SJCRH30 (cell line): ENCODE measurements at regions not wholly inside any gene's neighbourhood (a gene's known extent, or its start where the extent isn't known, plus 50 kb on each side); places are given as distances from the start of the nearest gene placed in this dataset.

Experiments used
- DNase-seq, 2 experiments: peaks; one replicate each; pipeline ENCODE4 v3.0.0-alpha.2; 2015 to 2020
- H3K27ac ChIP-seq: fragments of 250-450 bp; sonication (Bioruptor Pico); 2 replicates; pipeline ENCODE4 v1.5.1; 2020; ENCODE audit warnings: mild to moderate bottlenecking, moderate library complexity
- H3K27me3 ChIP-seq: fragments of 250-450 bp; sonication (Bioruptor Pico); 2 replicates; pipeline ENCODE4 v1.5.1; 2020; ENCODE audit warnings: mild to moderate bottlenecking, moderate library complexity
- H3K36me3 ChIP-seq: fragments of 250-450 bp; sonication (Bioruptor Pico); 2 replicates; pipeline ENCODE4 v1.5.1; 2020; ENCODE audit warnings: mild to moderate bottlenecking, moderate library complexity
- H3K4me1 ChIP-seq: fragments of 250-450 bp; sonication (Bioruptor Pico); 2 replicates; pipeline ENCODE4 v1.5.1; 2020; ENCODE audit warnings: mild to moderate bottlenecking, moderate library complexity
- H3K4me3 ChIP-seq: fragments of 250-450 bp; sonication (Bioruptor Pico); 2 replicates; pipeline ENCODE4 v1.5.1; 2020; ENCODE audit warnings: mild to moderate bottlenecking, moderate library complexity
- H3K9me3 ChIP-seq: fragments of 250-450 bp; sonication (Bioruptor Pico); replicated peaks from 2 replicates; pipeline ENCODE4 v1.5.1; 2020; ENCODE audit warnings: mild to moderate bottlenecking, moderate library complexity

DNA sequence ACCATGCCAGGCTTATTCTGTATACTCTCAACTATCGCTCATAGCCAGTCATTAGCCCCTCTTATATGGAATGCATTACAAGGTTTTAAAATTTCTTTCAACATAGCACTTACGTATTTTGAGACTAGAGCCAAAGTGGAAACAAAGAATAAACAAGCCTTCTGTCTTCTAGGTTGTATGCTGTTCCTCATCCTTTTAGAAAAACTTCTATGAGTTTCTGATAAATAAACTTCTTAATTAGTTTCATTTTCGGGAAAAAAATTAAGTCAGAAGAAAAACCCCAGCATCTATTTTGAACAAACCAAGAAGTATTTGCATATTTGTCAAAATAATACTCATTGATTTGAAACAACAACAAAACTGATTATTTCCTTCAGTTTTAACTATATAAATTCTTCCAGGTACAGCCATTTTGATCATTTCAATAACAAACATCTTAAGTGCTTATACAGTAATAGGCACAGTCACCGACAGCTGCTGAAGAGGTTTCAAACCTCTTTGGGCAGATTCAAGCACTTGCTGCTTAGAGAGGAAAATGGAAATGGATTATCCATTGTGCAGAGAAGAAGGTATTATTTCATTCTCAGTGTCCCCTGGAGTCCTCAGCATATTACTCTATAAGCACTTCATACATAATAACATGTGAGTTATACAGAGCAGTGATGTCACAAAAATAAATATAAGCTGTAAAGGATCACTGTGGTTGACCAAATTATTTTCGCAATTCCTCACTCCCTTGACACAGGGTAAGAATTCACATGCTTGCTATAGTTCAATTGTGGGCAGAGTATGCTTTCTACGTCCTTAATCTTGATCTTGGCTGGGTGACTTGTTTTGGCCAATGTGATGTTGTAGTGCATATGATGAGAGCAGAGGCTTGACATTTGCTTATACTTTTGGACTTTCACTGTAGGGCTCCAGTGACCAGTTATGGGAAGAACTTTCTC lies 833.8 kb downstream of the TRIB2 start:
- H3K36me3 ChIP-seq = no peaks in the 10 kb centered on the region
- no peaks in the 10 kb centered on the region for H3K4me1 ChIP-seq
- H3K27ac ChIP-seq = no peak overlapping the region
- DNase-seq = no peak
- H3K27me3 ChIP-seq = no peaks in the 10 kb centered on the region
- no peaks in the 10 kb centered on the region for H3K9me3 ChIP-seq
- H3K4me3 ChIP-seq = no peak overlapping the region

- H3K27me3 ChIP-seq = no peaks in the 10 kb centered on the region
- no peak overlapping the region for H3K27ac ChIP-seq
- DNase-seq = peak; percentile 9 to 38
- no peak overlapping the region for H3K4me3 ChIP-seq
- H3K9me3 ChIP-seq = no peaks in the 10 kb centered on the region
- no peaks in the 10 kb centered on the region for H3K4me1 ChIP-seq
- H3K36me3 ChIP-seq = no peaks in the 10 kb centered on the region
These were observed 841.6 kb downstream of the TRIB2 start for GRCh38 chr2:13558368-13558767.

DNA sequence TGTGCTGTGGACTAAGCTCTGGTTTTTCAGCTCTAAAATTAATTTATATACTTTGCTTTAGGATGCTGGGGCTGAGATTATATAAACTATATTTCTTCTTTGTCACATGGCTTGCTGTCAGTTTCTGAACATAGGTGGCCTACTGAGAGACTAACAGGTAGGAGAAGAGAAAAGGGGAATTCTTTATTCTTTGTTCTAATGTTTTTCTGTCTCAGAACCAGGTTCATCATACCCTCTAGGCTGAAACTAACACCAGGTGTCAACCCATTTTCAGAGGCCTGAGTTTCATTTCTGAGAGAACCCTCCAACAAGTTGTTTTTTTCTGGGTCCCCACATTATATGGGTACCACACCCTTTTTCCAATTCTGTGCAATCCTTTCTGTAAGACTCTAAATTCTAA lies 843.6 kb downstream of the TRIB2 start:
- Histone ChIP-seq H3K27me3 (no peaks in the 10 kb centered on the region), H3K27ac (no peak overlapping the region), H3K36me3 (no peaks in the 10 kb centered on the region), H3K9me3 (no peaks in the 10 kb centered on the region), H3K4me3 (no peak overlapping the region), H3K4me1 (no peaks in the 10 kb centered on the region)
- no peak for DNase-seq

- H3K4me1 ChIP-seq = no peaks in the 10 kb centered on the region
- H3K27me3 ChIP-seq = 0 out of 2 replicates have a peak, but pooled peaks cover 3% of the 10 kb centered on the region
- H3K36me3 ChIP-seq = no peaks in the 10 kb centered on the region
- no peak for DNase-seq
- no peaks in the 10 kb centered on the region for H3K9me3 ChIP-seq
- H3K4me3 ChIP-seq = no peak overlapping the region
- no peak overlapping the region for H3K27ac ChIP-seq
These were observed 855.7 kb downstream of the TRIB2 start for GRCh38 chr2:13572466-13572865.

- Histone ChIP-seq H3K9me3 (no peaks in the 10 kb centered on the region), H3K4me1 (no peaks in the 10 kb centered on the region), H3K36me3 (no peaks in the 10 kb centered on the region), H3K27ac (no peak overlapping the region), H3K4me3 (no peak overlapping the region), H3K27me3 (0 out of 2 replicates have a peak, but pooled peaks cover 3% of the 10 kb centered on the region)
- no peak for DNase-seq
These were observed 858.1 kb downstream of the TRIB2 start for GRCh38 chr2:13574831-13575230.

- no peak for DNase-seq
- Histone ChIP-seq H3K9me3 (no peaks in the 10 kb centered on the region), H3K4me3 (no peak overlapping the region), H3K27me3 (no peaks in the 10 kb centered on the region), H3K4me1 (no peaks in the 10 kb centered on the region), H3K27ac (no peak overlapping the region), H3K36me3 (no peaks in the 10 kb centered on the region)
These were observed 859.8 kb downstream of the TRIB2 start for GRCh38 chr2:13576406-13577036.

- no peaks in the 10 kb centered on the region for H3K9me3 ChIP-seq
- no peak for DNase-seq
- no peaks in the 10 kb centered on the region for H3K36me3 ChIP-seq
- H3K4me3 ChIP-seq = no peak overlapping the region
- H3K4me1 ChIP-seq = no peaks in the 10 kb centered on the region
- H3K27me3 ChIP-seq = no peaks in the 10 kb centered on the region
- no peak overlapping the region for H3K27ac ChIP-seq
These were observed 861.8 kb downstream of the TRIB2 start for GRCh38 chr2:13578547-13578946.

- Histone ChIP-seq H3K4me3 (no peak overlapping the region), H3K36me3 (no peaks in the 10 kb centered on the region), H3K27me3 (no peaks in the 10 kb centered on the region), H3K27ac (no peak overlapping the region), H3K9me3 (no peaks in the 10 kb centered on the region), H3K4me1 (no peaks in the 10 kb centered on the region)
- DNase-seq = peak; percentile 18 to 28
These were observed 864.7 kb downstream of the TRIB2 start for GRCh38 chr2:13581471-13581870.

- Histone ChIP-seq H3K9me3 (no peaks in the 10 kb centered on the region), H3K36me3 (no peaks in the 10 kb centered on the region), H3K27me3 (no peaks in the 10 kb centered on the region), H3K4me3 (no peak overlapping the region), H3K4me1 (no peaks in the 10 kb centered on the region), H3K27ac (no peak overlapping the region)
- no peak for DNase-seq
These were observed 866.9 kb downstream of the TRIB2 start for GRCh38 chr2:13583609-13584008.

GRCh38 chr2:13584020-13584419 lies 867.3 kb downstream of the TRIB2 start:
- H3K27ac ChIP-seq = no peak overlapping the region
- DNase-seq = no peak
- no peaks in the 10 kb centered on the region for H3K36me3 ChIP-seq
- H3K4me1 ChIP-seq = no peaks in the 10 kb centered on the region
- no peak overlapping the region for H3K4me3 ChIP-seq
- H3K27me3 ChIP-seq = no peaks in the 10 kb centered on the region
- H3K9me3 ChIP-seq = no peaks in the 10 kb centered on the region

DNA sequence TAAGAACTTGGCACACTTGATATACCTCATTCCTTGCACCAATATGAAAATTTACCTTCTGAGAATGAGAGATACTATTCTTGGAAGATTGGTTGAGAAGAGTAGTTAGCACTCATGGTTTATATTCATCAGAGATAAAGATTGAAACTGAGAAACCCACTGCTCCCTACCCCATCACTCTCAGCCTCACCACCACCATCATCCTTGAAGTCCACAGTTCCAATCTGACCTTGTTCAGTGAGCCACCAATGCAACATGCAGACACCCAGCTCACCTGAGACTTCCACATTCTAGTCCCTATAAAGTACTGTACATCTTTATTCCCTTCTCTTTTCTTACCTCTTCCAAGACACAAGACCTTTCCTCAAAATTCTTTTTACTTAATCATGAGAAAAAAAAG lies 869.0 kb downstream of the TRIB2 start:
- Histone ChIP-seq H3K9me3 (no peaks in the 10 kb centered on the region), H3K27me3 (no peaks in the 10 kb centered on the region), H3K4me1 (no peaks in the 10 kb centered on the region), H3K27ac (no peak overlapping the region), H3K36me3 (no peaks in the 10 kb centered on the region), H3K4me3 (no peak overlapping the region)
- no peak for DNase-seq

GRCh38 chr2:13596233-13596632 lies 879.5 kb downstream of the TRIB2 start:
- no peaks in the 10 kb centered on the region for H3K4me1 ChIP-seq
- no peak for DNase-seq
- no peaks in the 10 kb centered on the region for H3K36me3 ChIP-seq
- H3K4me3 ChIP-seq = no peak overlapping the region
- no peaks in the 10 kb centered on the region for H3K9me3 ChIP-seq
- H3K27ac ChIP-seq = no peak overlapping the region
- 0 out of 2 replicates have a peak, but pooled peaks cover 3% of the 10 kb centered on the region for H3K27me3 ChIP-seq

- H3K27ac ChIP-seq = no peak overlapping the region
- H3K4me3 ChIP-seq = no peak overlapping the region
- H3K27me3 ChIP-seq = 0 out of 2 replicates have a peak, but pooled peaks cover 3% of the 10 kb centered on the region
- no peaks in the 10 kb centered on the region for H3K36me3 ChIP-seq
- no peaks in the 10 kb centered on the region for H3K9me3 ChIP-seq
- no peak for DNase-seq
- no peaks in the 10 kb centered on the region for H3K4me1 ChIP-seq
These were observed 880.4 kb downstream of the TRIB2 start for GRCh38 chr2:13597176-13597575.

- Histone ChIP-seq H3K27ac (no peak overlapping the region), H3K27me3 (0 out of 2 replicates have a peak, but pooled peaks cover 2% of the 10 kb centered on the region), H3K4me1 (peaks cover 7% of the 10 kb centered on the region; the same call in 1 of the 2 replicates), H3K9me3 (no peaks in the 10 kb centered on the region), H3K4me3 (no peak overlapping the region), H3K36me3 (no peaks in the 10 kb centered on the region)
- no peak for DNase-seq
These were observed 884.8 kb downstream of the TRIB2 start for GRCh38 chr2:13601506-13601905.

DNA sequence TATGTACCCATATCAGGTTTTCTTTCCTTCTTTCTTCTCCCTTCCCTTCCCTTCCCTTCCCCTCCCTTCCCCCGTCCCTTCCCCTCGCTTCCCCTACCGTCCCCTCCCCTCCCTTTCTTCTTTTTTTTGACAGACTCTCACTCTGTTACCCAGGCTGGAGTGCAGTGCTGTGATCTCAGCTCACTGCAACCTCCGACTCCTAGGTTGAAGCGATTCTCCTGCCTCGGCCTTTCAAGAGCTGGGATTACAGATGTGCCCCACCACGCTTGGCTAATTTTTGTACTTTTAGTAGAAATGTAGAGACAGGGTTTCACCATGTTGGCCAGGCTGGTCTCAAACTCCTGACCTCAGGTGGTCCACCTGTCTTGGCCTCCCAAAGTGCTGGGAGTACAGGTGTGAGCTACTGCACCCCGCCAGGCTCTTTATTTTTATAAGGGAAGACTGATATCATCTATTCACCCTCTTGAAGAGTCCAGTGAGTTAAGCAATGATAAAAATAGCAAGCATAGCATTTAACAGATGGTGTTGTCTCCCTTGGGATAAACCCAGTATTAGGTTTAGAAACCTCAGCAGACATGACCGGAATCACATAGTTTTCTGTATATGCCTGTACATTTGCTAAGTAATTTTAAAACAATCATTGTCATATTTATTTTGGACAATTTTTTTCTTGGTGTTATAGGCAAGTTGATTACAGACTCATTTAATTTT lies 888.4 kb downstream of the TRIB2 start:
- Histone ChIP-seq H3K27me3 (no peaks in the 10 kb centered on the region), H3K9me3 (no peaks in the 10 kb centered on the region), H3K4me1 (peaks cover 7% of the 10 kb centered on the region; the same call in 1 of the 2 replicates), H3K4me3 (no peak overlapping the region), H3K27ac (no peak overlapping the region), H3K36me3 (no peaks in the 10 kb centered on the region)
- DNase-seq = peak in 1 of 2 experiments; percentile 22
